NCI-H82 treated with DMSO at 0.1 percent for 48 hours (cell line): ENCODE measurements at regions not wholly inside any gene's neighbourhood (a gene's known extent, or its start where the extent isn't known, plus 50 kb on each side); places are given as distances from the start of the nearest gene placed in this dataset.
"Not testable (repeated sequence)": the region's sequence is repeated elsewhere in the genome, so short reads cannot be mapped to it uniquely, and the experiment has no call there.

ENCODE experiments used
- DNase-seq: peaks from one replicate; lab custom pipeline; 2025; ENCODE audit not compliant: unreplicated experiment; lab: John Stamatoyannopoulos, UW

GRCh38 chr12:92237762-92238523 is 92.3 kb upstream of the BTG1 start:
- no peak for DNase-seq

DNA sequence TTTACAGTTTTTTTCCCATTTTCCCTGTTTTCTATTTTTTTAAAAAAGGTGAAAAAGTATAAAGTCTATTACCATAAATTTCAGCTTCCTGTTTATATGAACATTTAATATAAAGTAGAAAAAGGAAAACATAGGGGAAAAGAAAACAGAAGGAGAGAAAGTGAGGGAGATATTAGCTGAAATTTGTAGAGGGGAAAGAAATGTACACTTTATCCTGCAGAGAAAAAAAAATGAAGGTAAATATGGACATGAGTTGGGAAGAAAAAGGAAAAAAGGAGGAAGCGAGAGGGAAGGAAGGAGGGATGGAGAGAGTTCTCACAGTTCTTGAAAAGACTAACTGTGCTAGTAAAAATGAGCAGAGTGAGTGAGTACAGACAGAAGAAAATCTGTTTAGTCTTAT is 91.6 kb upstream of the BTG1 start:
- DNase-seq: no peak

- no peak for DNase-seq
These were observed 90.2 kb upstream of the BTG1 start for GRCh38 chr12:92235703-92236472.

- no peak for DNase-seq
These were observed 88.9 kb upstream of the BTG1 start for GRCh38 chr12:92234533-92234932.

DNA sequence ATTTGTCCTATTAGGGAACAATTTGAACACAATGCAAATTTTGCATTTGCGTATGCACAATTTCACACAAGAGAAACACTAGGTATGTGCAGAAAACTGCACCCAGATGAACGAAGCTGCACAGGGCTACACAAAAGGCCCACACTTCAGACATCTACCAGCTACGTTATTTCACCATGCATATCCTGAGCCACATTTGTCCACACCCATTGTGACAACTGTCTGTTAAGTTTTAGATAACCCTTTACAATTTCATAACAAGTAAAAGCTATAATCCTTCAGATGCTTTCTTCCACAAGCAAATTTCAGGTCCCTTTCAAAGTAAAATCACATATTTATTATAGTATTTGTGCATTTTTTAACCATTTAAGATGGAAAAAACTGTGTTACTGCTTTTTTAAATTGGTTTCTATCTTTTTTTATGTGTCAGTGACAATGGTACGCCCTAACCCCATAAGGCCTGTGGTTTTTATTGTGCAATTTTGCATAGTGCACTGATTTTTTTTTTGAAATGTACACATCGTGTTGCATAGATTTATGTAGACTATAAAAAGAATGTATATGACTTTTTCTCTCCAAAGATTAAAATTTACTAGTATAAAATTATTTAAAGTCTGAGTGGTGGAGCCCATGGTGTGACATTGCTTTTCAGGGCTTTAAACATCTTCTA is 87.8 kb upstream of the BTG1 start:
- no peak for DNase-seq

DNA sequence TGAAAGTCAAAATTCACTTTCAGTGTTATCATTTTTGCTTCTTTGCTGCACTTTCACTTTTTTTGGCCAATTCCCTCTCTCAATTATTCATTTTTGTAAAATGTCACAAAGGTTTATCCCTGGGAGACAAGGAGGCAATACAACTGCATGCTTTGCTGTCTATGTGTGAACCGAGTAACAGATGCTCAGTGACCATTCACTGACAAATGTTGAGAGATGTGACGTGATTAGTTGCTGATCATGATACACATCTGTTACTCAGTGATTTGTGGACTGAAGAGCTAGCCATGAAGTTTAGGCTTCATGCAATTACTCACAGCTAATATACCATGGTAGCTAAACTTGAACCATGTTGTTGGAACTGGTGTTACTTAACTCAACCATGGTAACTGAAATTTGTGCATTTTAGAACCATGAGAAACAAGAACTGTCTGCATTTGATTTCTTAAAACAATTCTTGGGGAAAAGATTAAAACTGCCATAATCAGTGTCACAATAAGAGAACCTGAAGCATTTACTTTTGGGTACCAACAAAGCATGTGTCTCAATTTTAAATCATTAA is 86.8 kb upstream of the BTG1 start:
- DNase-seq: not testable (repeated sequence)

DNA sequence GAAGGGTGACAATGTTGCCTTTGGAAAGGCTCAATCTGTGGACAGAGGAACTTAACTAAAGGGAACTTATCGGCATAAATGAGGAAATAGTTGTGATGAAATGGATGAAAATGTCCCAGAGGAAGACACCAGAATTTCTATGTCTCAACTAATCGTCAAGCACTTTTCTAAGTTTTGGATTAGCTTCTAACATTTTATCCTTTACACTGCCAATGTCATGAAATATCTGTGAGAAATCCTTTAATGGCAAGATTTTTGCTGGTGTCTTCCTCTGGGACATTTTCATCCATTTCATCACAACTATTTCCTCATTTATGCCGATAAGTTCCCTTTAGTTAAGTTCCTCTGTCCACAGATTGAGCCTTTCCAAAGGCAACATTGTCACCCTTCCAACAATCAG is 86.3 kb upstream of the BTG1 start:
- not testable (repeated sequence) for DNase-seq

- DNase-seq: not testable (repeated sequence)
These were observed 85.9 kb upstream of the BTG1 start for GRCh38 chr12:92231532-92231931.

DNA sequence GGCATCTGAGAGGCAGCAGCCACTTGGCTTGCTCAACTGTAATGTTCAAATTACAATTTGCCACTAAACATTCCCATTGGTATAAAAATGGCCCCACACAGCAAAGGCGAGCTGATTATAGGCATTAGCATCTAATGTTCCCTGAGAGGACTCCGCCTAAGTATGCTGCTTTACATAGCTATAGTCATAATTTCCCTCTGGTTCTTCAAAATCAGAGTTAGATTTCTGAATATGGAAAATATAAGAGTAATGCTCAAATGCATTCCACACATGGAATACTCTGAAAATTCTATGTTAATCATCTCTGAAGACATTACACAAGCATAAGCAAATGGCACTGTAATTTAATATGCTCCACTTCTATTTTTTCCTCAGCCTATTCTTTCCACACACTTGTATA is 83.7 kb upstream of the BTG1 start:
- DNase-seq: no peak

DNA sequence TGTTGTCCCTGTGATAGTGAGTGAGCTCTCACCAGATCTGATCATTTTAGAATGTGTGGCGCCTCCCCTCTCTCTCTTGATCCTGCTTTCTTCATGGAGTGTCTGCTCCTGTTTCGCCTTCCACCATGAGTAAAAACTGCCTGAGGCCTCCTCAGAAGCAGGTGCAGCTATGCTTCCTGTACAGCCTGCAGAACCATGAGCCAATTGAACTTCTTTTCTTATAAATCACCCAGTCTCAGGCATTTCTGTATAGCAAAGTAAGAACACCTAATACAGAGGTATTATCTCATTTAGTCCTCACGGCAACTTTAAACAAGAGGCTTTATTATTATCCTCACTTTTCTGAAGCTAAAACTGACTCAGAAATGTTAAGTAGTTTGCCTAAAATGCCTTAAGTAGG is 81.3 kb upstream of the BTG1 start:
- no peak for DNase-seq

GRCh38 chr12:92226071-92226661 is 80.5 kb upstream of the BTG1 start:
- no peak for DNase-seq

DNA sequence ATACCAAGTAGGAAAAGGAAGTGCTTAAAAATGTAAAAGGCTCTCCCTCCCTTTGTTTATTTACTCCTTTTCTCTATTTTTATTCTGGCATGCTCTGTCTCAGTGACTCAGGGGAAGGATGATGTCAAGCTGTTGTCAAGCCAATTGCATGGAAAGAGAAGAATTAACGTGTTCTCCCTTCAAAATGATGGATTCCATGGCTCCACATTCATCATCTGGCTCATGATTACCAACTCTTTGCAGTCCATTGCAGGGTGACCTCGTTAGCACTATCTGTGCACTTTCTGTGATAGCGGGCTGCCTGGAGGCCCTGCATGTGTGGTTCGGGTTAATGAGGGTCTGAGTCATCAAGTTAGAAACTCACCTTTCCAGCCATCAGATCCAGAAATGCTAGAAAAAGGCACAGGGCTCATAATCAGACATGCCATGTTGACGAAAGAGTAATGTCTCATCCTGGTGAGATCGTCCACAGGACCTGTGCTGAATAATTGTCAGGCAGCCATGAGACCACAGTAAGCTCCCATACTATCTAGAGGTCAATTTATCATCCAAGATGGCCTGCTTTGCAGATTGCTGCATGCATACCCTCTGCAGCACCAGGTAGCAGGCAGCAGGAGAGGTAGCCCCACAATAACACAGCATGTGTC is 79.2 kb upstream of the BTG1 start:
- DNase-seq: no peak

DNA sequence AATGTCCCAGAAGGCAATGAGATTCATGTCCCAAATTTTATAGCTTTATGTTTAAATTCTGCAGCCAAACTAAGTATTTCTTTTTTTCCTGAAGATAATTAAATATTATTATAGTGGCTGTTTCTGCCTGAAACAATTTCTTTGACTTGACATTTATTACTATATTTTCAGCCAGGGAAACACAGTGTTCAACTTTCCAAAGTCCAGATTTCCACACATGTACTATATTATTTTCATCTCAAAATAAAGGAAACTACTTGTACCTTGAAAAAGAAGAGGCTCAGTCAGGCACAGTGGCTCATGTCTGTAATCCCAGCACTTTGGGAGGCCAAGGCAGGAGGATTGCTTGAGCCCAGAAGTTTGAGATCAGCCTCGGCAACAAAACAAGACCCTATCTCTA is 77.8 kb upstream of the BTG1 start:
- no peak for DNase-seq

DNA sequence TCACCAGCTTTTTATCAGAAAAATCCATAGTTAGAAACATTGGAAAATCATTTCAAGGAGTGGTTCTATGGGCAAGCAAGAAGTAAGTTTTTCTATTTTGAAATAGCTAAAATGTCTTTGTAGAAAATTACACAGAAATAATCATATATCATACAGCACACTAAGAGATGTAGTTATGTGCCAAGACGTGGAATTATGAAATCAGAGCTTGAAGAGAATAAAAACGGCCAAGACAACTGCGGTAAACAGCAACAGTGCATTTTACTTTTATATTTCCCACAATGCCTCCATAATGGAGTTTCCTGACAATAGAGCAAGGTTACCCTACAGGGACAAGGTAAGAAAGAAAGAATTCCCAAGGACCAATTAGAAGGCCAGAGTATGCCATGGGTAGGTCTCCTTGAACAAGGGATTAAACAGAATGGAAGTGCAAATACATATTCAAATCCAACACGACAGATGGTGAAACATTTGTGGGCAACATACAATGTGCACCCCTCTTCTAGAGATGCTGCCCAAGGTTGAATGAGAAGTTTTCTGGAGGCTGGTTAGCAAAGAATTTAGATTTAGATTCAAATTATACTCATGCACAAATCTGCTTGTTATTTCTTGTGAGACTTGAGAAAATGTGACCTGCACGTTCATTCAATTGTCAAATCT is 76.1 kb upstream of the BTG1 start:
- no peak for DNase-seq

DNA sequence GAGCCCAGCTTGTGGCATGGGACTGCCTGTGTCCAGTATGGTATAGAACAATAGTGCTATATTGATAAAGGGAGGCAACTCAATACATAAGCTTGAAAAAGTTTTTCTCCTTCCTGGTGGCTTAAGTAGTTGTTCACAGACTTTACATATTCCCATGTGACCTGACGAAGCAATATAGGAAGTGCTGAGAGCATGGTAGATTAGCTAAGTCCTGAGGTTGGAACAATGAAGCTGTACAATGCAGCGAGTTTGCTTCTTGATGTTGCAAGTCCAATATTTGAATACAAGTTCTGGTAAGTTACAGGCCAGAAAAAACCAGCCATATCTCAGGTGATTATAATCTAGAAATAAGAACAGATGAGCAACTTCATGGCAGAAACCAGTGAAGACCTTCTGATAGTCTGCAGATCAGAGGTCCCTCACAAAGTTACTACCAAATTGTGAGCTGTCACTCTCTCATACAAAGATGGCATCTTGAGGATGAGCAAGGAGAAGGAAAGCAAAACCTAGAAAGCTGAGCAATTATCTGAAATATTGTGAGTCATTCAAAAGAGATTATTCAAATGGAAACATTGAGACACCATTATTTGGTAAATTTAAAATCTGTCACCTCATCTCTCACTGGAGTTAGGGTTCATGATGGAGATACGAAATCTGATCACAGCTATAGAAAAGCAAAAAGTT is 72.9 kb upstream of the BTG1 start:
- no peak for DNase-seq

GRCh38 chr12:92216092-92216491 is 70.4 kb upstream of the BTG1 start:
- no peak for DNase-seq

GRCh38 chr12:92215358-92215757 is 69.7 kb upstream of the BTG1 start:
- DNase-seq: no peak

DNA sequence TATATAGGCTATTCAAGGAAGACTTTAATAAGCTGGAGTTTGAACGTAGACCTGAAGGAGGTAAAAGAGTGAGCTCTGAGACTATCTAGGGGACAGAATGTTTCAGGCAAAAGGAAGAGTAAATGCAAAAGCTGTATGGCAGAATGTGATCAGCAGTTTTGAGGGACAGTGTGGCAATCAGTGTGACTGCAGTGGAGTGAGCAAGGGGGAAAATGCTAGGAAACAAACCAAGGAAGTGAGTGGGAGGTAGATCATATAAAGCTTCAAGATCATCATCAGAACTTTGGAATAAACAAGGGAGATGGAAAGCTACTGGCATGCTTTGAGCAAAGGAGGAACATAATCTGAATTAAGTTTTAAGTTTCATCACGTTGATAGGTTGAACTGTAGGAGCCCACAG is 67.5 kb upstream of the BTG1 start:
- no peak for DNase-seq

GRCh38 chr12:92210071-92210470 is 64.4 kb upstream of the BTG1 start:
- no peak for DNase-seq
